PC-9 (cell line): ENCODE measurements at regions not wholly inside any gene's neighbourhood (a gene's known extent, or its start where the extent isn't known, plus 50 kb on each side); places are given as distances from the start of the nearest gene placed in this dataset.

Source experiments
- BruUV-seq: library from RNA; stranded (reverse); fragments of 400-500 nt; replicated peaks from 2 replicates; lab custom pipeline; 2021; lab: Mats Ljungman, UMichigan
- CTCF ChIA-PET: fragments of 300-600 bp; sonication (Branson Sonifier 250); formaldehyde crosslinking; loops from one replicate; lab custom pipeline; 2022; ENCODE audit warnings: antibody characterized with exemption; lab: Charles Lee
- POLR2A ChIA-PET: fragments of 300-600 bp; sonication (Branson Sonifier 250); formaldehyde crosslinking; loops from one replicate; lab custom pipeline; 2022; ENCODE audit warnings: antibody characterized with exemption; ENCODE audit not compliant: unreplicated experiment; lab: Charles Lee
- DNase-seq, 2 experiments: peaks; one replicate each; pipeline versions ENCODE4 v3.0.0 to v3.0.0-alpha.2; 2015 to 2022; ENCODE audit warnings: mixed read lengths in 1 of 2
- H2AFZ ChIP-seq: fragments of 200-600 bp; sonication (generic); 2 replicates; pipeline ENCODE4 v1.8.1; 2017; ENCODE audit warnings: antibody characterized with exemption
- H3F3A ChIP-seq: fragments of 200-600 bp; sonication (generic); 2 replicates; pipeline ENCODE4 v1.8.1; 2017; ENCODE audit warnings: antibody characterized with exemption, mild to moderate bottlenecking, low read depth; ENCODE audit not compliant: insufficient read depth
- H3K27ac ChIP-seq: fragments of 200-600 bp; sonication (generic); 2 replicates; pipeline ENCODE4 v1.6.1; 2016; ENCODE audit warnings: mixed run types
- H3K27me3 ChIP-seq: fragments of 200-600 bp; sonication (generic); 2 replicates; pipeline ENCODE4 v1.6.1; 2016; ENCODE audit warnings: low read depth, mixed run types; ENCODE audit not compliant: insufficient read depth
- H3K36me3 ChIP-seq: fragments of 200-600 bp; sonication (generic); 2 replicates; pipeline ENCODE4 v1.6.1; 2016; ENCODE audit warnings: low read depth, mixed run types
- H3K4me1 ChIP-seq: fragments of 200-600 bp; sonication (generic); replicated peaks from 2 replicates; pipeline ENCODE4 v1.6.1; 2016; ENCODE audit warnings: mixed run types; ENCODE audit not compliant: insufficient read depth
- H3K4me2 ChIP-seq: fragments of 200-600 bp; sonication (generic); 2 replicates; pipeline ENCODE4 v1.6.1; 2017; ENCODE audit warnings: mixed run types
- H3K4me3 ChIP-seq: fragments of 200-600 bp; sonication (generic); 2 replicates; pipeline ENCODE4 v1.6.1; 2016; ENCODE audit warnings: mixed run types
- H3K79me2 ChIP-seq: fragments of 200-600 bp; sonication (generic); 2 replicates; pipeline ENCODE4 v1.6.1; 2017; ENCODE audit warnings: low read depth, mixed run types
- H3K9me2 ChIP-seq: fragments of 200-600 bp; sonication (generic); 2 replicates; pipeline ENCODE4 v1.8.1; 2017; ENCODE audit warnings: mild to moderate bottlenecking; ENCODE audit not compliant: insufficient read depth
- H3K9me3 ChIP-seq: fragments of 200-600 bp; sonication (generic); 2 replicates; pipeline ENCODE4 v1.8.1; 2016; ENCODE audit warnings: low read depth; ENCODE audit not compliant: insufficient read depth
- H4K20me1 ChIP-seq: fragments of 200-600 bp; sonication (generic); 2 replicates; pipeline ENCODE4 v1.8.1; 2017; ENCODE audit not compliant: insufficient read depth
- EZH2 ChIP-seq: fragments of 200-600 bp; sonication (generic); IDR thresholded peaks from 2 replicates; pipeline ENCODE4 v1.8.0; 2017; ENCODE audit warnings: antibody characterized with exemption, low read depth
- intact Hi-C: fragments of 100-400 bp; cut with micrococcal nuclease; formaldehyde crosslinking; loops from one replicate; pipeline ENCODE4 v1.10.0; 2022; ENCODE audit not compliant: unreplicated experiment
- TF ChIP-seq, protein P1 (sequence below): fragments of 200-600 bp; sonication (generic); conservative IDR thresholded peaks from 2 replicates; pipeline ENCODE4 v1.6.1; 2017; ENCODE audit warnings: mixed run types, antibody characterized with exemption, mild to moderate bottlenecking, moderate library complexity

DNA sequence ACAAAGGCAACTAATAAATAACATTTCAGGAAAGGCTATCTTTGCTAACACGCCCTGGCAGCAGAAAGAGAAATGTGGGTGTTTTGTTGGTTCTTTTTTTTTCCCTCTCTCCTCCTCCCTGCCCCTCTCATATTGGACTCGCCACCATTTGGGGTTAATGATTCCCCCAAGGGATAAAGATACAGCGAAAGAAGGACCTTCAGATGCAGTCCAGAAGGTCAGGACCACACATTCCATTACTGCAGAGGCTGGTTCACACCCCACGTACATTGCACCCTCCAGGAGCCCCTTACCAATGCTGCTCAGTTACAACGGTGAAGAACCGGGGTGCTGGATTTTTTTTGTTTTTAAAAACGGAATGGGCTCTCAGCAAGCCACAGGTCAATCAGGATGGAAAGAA, 156.9 kb upstream of the TIAM1 start:
- no TSS peak for BruUV-seq
- Histone ChIP-seq H3K79me2 (0 out of 2 replicates have a peak, but pooled peaks cover 9% of the 10 kb centered on the region), H3K4me1 (peaks cover 31% of the 10 kb centered on the region), H3K36me3 (no peaks in the 10 kb centered on the region), H3K27me3 (no peaks in the 10 kb centered on the region), H3K9me3 (no peaks in the 10 kb centered on the region), H3K4me3 (no peak overlapping the region), H3K9me2 (no peaks in the 10 kb centered on the region), H3F3A (peaks cover 22% of the 10 kb centered on the region), H3K4me2 (peak overlapping the region; percentile 86; the same call in 1 of the 2 replicates), H3K27ac (peak overlapping the region; percentile 100), H2AFZ (no peak overlapping the region), H4K20me1 (no peaks in the 10 kb centered on the region)
- intact Hi-C loops, result loop anchor here (5.0 kb wide), 1 partner anchor 284 kb away; no protein-coding TSS in a partner anchor
- no peak for TF ChIP-seq EZH2
- TF ChIP-seq, protein P1, sequence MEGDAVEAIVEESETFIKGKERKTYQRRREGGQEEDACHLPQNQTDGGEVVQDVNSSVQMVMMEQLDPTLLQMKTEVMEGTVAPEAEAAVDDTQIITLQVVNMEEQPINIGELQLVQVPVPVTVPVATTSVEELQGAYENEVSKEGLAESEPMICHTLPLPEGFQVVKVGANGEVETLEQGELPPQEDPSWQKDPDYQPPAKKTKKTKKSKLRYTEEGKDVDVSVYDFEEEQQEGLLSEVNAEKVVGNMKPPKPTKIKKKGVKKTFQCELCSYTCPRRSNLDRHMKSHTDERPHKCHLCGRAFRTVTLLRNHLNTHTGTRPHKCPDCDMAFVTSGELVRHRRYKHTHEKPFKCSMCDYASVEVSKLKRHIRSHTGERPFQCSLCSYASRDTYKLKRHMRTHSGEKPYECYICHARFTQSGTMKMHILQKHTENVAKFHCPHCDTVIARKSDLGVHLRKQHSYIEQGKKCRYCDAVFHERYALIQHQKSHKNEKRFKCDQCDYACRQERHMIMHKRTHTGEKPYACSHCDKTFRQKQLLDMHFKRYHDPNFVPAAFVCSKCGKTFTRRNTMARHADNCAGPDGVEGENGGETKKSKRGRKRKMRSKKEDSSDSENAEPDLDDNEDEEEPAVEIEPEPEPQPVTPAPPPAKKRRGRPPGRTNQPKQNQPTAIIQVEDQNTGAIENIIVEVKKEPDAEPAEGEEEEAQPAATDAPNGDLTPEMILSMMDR, result no peak
- no peak for DNase-seq
- ChIA-PET POLR2A (no interaction called here), CTCF (no interaction called here)

DNA sequence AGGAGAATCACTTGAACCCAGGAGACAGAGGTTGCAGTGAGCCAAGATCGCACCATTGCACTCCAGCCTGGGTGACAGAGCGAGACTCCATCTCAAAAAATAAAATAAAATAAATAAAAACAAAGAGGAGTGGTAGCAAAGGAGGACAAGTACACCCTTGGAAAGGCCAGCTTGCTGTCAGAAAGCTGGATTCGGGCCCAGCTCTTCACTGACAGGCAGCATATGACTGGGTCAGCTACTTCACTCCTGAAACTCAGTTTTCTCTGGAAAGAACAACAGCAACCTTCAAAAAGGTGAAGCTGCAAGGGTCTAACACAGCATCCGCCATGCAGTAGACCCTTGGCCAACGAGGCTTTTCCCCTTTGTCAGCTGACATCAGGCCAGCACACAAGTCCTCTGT, 156.0 kb upstream of the TIAM1 start:
- no peak overlapping the region for H3K27ac ChIP-seq
- 0 out of 2 replicates have a peak, but pooled peaks cover 9% of the 10 kb centered on the region for H3K79me2 ChIP-seq
- TF ChIP-seq EZH2, result no peak
- TF ChIP-seq, protein P1, result no peak
- H3K4me1 ChIP-seq, result peaks cover 31% of the 10 kb centered on the region
- H2AFZ ChIP-seq, result no peak overlapping the region
- H3K36me3 ChIP-seq, result no peaks in the 10 kb centered on the region
- no peaks in the 10 kb centered on the region for H3K9me3 ChIP-seq
- H3F3A ChIP-seq, result peaks cover 22% of the 10 kb centered on the region
- no peak overlapping the region for H3K4me3 ChIP-seq
- no TSS peak for BruUV-seq
- H3K27me3 ChIP-seq, result no peaks in the 10 kb centered on the region
- no peaks in the 10 kb centered on the region for H4K20me1 ChIP-seq
- H3K4me2 ChIP-seq, result no peak overlapping the region
- ChIA-PET CTCF (no interaction called here), POLR2A (no interaction called here)
- intact Hi-C loops, result loop anchor here (5.0 kb wide), 1 partner anchor 283 kb away; no protein-coding TSS in a partner anchor
- H3K9me2 ChIP-seq, result no peaks in the 10 kb centered on the region
- DNase-seq, result no peak

DNA sequence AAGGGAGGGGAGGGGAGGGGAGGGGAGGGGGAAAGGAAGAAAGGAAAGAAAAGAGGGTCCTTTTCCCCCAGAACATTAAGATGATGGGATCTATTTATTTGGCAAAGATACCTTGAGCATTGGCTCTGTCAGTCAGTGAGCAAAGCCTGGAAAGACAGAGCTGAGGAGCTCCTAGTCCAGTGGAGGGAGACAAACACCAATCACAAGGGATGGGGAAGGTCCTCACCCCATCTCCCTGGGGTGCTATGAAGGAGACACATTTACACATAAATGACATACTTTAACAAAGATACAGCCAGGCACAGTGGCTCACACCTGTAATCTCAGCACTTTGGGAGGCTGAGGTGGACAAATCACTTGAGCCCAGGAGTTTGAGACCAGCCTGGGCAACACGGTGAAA, 154.9 kb upstream of the TIAM1 start:
- Histone ChIP-seq H3K27ac (no peak overlapping the region), H3K36me3 (no peaks in the 10 kb centered on the region), H2AFZ (no peak overlapping the region), H3F3A (peaks cover 22% of the 10 kb centered on the region), H3K79me2 (0 out of 2 replicates have a peak, but pooled peaks cover 9% of the 10 kb centered on the region), H3K4me3 (no peak overlapping the region), H3K27me3 (no peaks in the 10 kb centered on the region), H3K4me2 (no peak overlapping the region), H3K9me3 (no peaks in the 10 kb centered on the region), H4K20me1 (no peaks in the 10 kb centered on the region), H3K9me2 (no peaks in the 10 kb centered on the region), H3K4me1 (peaks cover 29% of the 10 kb centered on the region)
- TF ChIP-seq, protein P1, result no peak
- no peak for TF ChIP-seq EZH2
- POLR2A ChIA-PET, result no interaction called here
- intact Hi-C loops, result no loop called here
- BruUV-seq, result no TSS peak
- CTCF ChIA-PET, result no interaction called here
- no peak for DNase-seq
